Activated CD8-positive, alpha-beta T cell treated with anti-CD3 and anti-CD28 coated beads, Interleukin-2, amount 10 ng/mL, durations not matched to agents 7 days and 5 days (primary cell): ENCODE measurements at regions not wholly inside any gene's neighbourhood (a gene's known extent, or its start where the extent isn't known, plus 50 kb on each side); places are given as distances from the start of the nearest gene placed in this dataset.
"Not testable (repeated sequence)": the region's sequence is repeated elsewhere in the genome, so short reads cannot be mapped to it uniquely, and the experiment has no call there.

ENCODE experiments used
- ATAC-seq: fragments of 150-1000 bp; cut with Tn5 transposase; one replicate; pipeline ENCODE4 v1.10.0; 2021; ENCODE audit warnings: moderate library complexity
- CTCF ChIA-PET: fragments of 350-600 bp; sonication (Branson Sonifier 250); formaldehyde crosslinking; loops from one replicate; lab custom pipeline; 2021; ENCODE audit warnings: antibody characterized with exemption; lab: Charles Lee
- POLR2A ChIA-PET: fragments of 350-600 bp; sonication (Branson Sonifier 250); formaldehyde crosslinking; loops from one replicate; lab custom pipeline; 2021; ENCODE audit warnings: antibody characterized with exemption; lab: Charles Lee
- DNase-seq: peaks from one replicate; pipeline ENCODE4 v3.0.0-alpha.2; 2020
- H3K27ac Mint-ChIP-seq: one replicate; pipeline ENCODE4 v1.8.0; 2021; ENCODE audit warnings: mild to moderate bottlenecking, mixed read lengths
- H3K27me3 Mint-ChIP-seq: one replicate; pipeline ENCODE4 v1.8.0; 2021; ENCODE audit warnings: low read depth, mixed read lengths
- H3K36me3 Mint-ChIP-seq: one replicate; pipeline ENCODE4 v1.8.0; 2021; ENCODE audit warnings: low read depth, mixed read lengths
- H3K4me1 Mint-ChIP-seq: one replicate; pipeline ENCODE4 v1.8.0; 2021; ENCODE audit warnings: low read depth, mixed read lengths
- H3K4me3 Mint-ChIP-seq: one replicate; pipeline ENCODE4 v1.8.0; 2021; ENCODE audit warnings: mild to moderate bottlenecking, mixed read lengths
- H3K9me3 Mint-ChIP-seq: one replicate; pipeline ENCODE4 v1.8.0; 2022; ENCODE audit warnings: mixed read lengths; ENCODE audit not compliant: insufficient read depth

- Mint-ChIP-seq H3K36me3 (no peaks in the 10 kb centered on the region), H3K9me3 (no peaks in the 10 kb centered on the region), H3K27ac (no peak overlapping the region), H3K4me1 (no peaks in the 10 kb centered on the region), H3K27me3 (no peaks in the 10 kb centered on the region), H3K4me3 (no peak overlapping the region)
- ChIA-PET POLR2A (no interaction called here), CTCF (no interaction called here)
- DNase-seq = no peak
- ATAC-seq = no peak
Measured at GRCh38 chr4:19580095-19580494, 671.6 kb upstream of the SLIT2 start.

GRCh38 chr4:19579608-19580007 is 672.1 kb upstream of the SLIT2 start:
- Mint-ChIP-seq H3K27me3 (no peaks in the 10 kb centered on the region), H3K36me3 (no peaks in the 10 kb centered on the region), H3K27ac (no peak overlapping the region), H3K9me3 (no peaks in the 10 kb centered on the region), H3K4me3 (no peak overlapping the region), H3K4me1 (no peaks in the 10 kb centered on the region)
- no peak for ATAC-seq
- POLR2A ChIA-PET = no interaction called here
- no peak for DNase-seq
- CTCF ChIA-PET = no interaction called here

GRCh38 chr4:19577097-19577496 is 674.6 kb upstream of the SLIT2 start:
- CTCF ChIA-PET = no interaction called here
- POLR2A ChIA-PET = no interaction called here
- Mint-ChIP-seq H3K4me1 (no peaks in the 10 kb centered on the region), H3K27ac (no peak overlapping the region), H3K27me3 (no peaks in the 10 kb centered on the region), H3K4me3 (no peak overlapping the region), H3K36me3 (no peaks in the 10 kb centered on the region), H3K9me3 (no peaks in the 10 kb centered on the region)
- no peak for DNase-seq
- no peak for ATAC-seq

GRCh38 chr4:19575924-19576323 is 675.8 kb upstream of the SLIT2 start:
- no peaks in the 10 kb centered on the region for H3K36me3 Mint-ChIP-seq
- ATAC-seq (no peak), DNase-seq (no peak)
- ChIA-PET POLR2A (no interaction called here), CTCF (no interaction called here)
- H3K9me3 Mint-ChIP-seq = no peaks in the 10 kb centered on the region
- H3K4me3 Mint-ChIP-seq = no peak overlapping the region
- H3K27me3 Mint-ChIP-seq = no peaks in the 10 kb centered on the region
- no peaks in the 10 kb centered on the region for H3K4me1 Mint-ChIP-seq
- no peak overlapping the region for H3K27ac Mint-ChIP-seq

GRCh38 chr4:19566041-19566440 is 685.7 kb upstream of the SLIT2 start:
- POLR2A ChIA-PET = no interaction called here
- H3K9me3 Mint-ChIP-seq = peaks cover 19% of the 10 kb centered on the region
- H3K27ac Mint-ChIP-seq = no peak overlapping the region
- no peaks in the 10 kb centered on the region for H3K36me3 Mint-ChIP-seq
- H3K27me3 Mint-ChIP-seq = no peaks in the 10 kb centered on the region
- H3K4me3 Mint-ChIP-seq = no peak overlapping the region
- CTCF ChIA-PET = no interaction called here
- ATAC-seq (no peak), DNase-seq (no peak)
- no peaks in the 10 kb centered on the region for H3K4me1 Mint-ChIP-seq

- H3K9me3 Mint-ChIP-seq = peaks cover 8% of the 10 kb centered on the region
- DNase-seq = no peak
- ChIA-PET CTCF (no interaction called here), POLR2A (no interaction called here)
- H3K4me1 Mint-ChIP-seq = no peaks in the 10 kb centered on the region
- no peak overlapping the region for H3K4me3 Mint-ChIP-seq
- H3K27ac Mint-ChIP-seq = no peak overlapping the region
- no peaks in the 10 kb centered on the region for H3K36me3 Mint-ChIP-seq
- H3K27me3 Mint-ChIP-seq = no peaks in the 10 kb centered on the region
- no peak for ATAC-seq
Measured at GRCh38 chr4:19562456-19562855, 689.2 kb upstream of the SLIT2 start.

- no peak for ATAC-seq
- ChIA-PET CTCF (no interaction called here), POLR2A (no interaction called here)
- no peaks in the 10 kb centered on the region for H3K36me3 Mint-ChIP-seq
- no peaks in the 10 kb centered on the region for H3K27me3 Mint-ChIP-seq
- H3K9me3 Mint-ChIP-seq = peaks cover 15% of the 10 kb centered on the region
- H3K4me3 Mint-ChIP-seq = no peak overlapping the region
- no peak overlapping the region for H3K27ac Mint-ChIP-seq
- H3K4me1 Mint-ChIP-seq = no peaks in the 10 kb centered on the region
- no peak for DNase-seq
Measured at GRCh38 chr4:19557161-19557560, 694.5 kb upstream of the SLIT2 start.

GRCh38 chr4:19556276-19556675 is 695.4 kb upstream of the SLIT2 start:
- H3K4me1 Mint-ChIP-seq, CTCF ChIA-PET, H3K27ac Mint-ChIP-seq, ATAC-seq, H3K36me3 Mint-ChIP-seq, POLR2A ChIA-PET, H3K27me3 Mint-ChIP-seq, H3K4me3 Mint-ChIP-seq, DNase-seq: not testable (repeated sequence)
- peaks cover 15% of the 10 kb centered on the region for H3K9me3 Mint-ChIP-seq

- ATAC-seq (no peak), DNase-seq (no peak)
- no peaks in the 10 kb centered on the region for H3K36me3 Mint-ChIP-seq
- H3K4me1 Mint-ChIP-seq = no peaks in the 10 kb centered on the region
- no peak overlapping the region for H3K27ac Mint-ChIP-seq
- POLR2A ChIA-PET = no interaction called here
- peaks cover 7% of the 10 kb centered on the region for H3K9me3 Mint-ChIP-seq
- CTCF ChIA-PET = no interaction called here
- H3K27me3 Mint-ChIP-seq = no peaks in the 10 kb centered on the region
- no peak overlapping the region for H3K4me3 Mint-ChIP-seq
Measured at GRCh38 chr4:19547463-19547862, 704.2 kb upstream of the SLIT2 start.

GRCh38 chr4:19544446-19545125 is 707.1 kb upstream of the SLIT2 start:
- no peak overlapping the region for H3K4me3 Mint-ChIP-seq
- no peaks in the 10 kb centered on the region for H3K27me3 Mint-ChIP-seq
- H3K9me3 Mint-ChIP-seq = peaks cover 4% of the 10 kb centered on the region
- no peaks in the 10 kb centered on the region for H3K36me3 Mint-ChIP-seq
- no peak for ATAC-seq
- ChIA-PET POLR2A (no interaction called here), CTCF (no interaction called here)
- no peak for DNase-seq
- H3K27ac Mint-ChIP-seq = no peak overlapping the region
- no peaks in the 10 kb centered on the region for H3K4me1 Mint-ChIP-seq

- H3K27ac Mint-ChIP-seq = no peak overlapping the region
- CTCF ChIA-PET = no interaction called here
- H3K9me3 Mint-ChIP-seq = peaks cover 7% of the 10 kb centered on the region
Measured at GRCh38 chr4:19540859-19541540, 710.7 kb upstream of the SLIT2 start.

GRCh38 chr4:19539201-19539600 is 712.5 kb upstream of the SLIT2 start:
- no peaks in the 10 kb centered on the region for H3K27me3 Mint-ChIP-seq
- H3K27ac Mint-ChIP-seq = no peak overlapping the region
- no peaks in the 10 kb centered on the region for H3K4me1 Mint-ChIP-seq
- DNase-seq = no peak
- no peak for ATAC-seq
- H3K9me3 Mint-ChIP-seq = peaks cover 7% of the 10 kb centered on the region
- ChIA-PET POLR2A (no interaction called here), CTCF (no interaction called here)
- H3K36me3 Mint-ChIP-seq = no peaks in the 10 kb centered on the region
- H3K4me3 Mint-ChIP-seq = no peak overlapping the region

More at GRCh38 chr4:19540859-19541540, 710.7 kb upstream of the SLIT2 start:
- Mint-ChIP-seq H3K27me3 (no peaks in the 10 kb centered on the region), H3K4me3 (no peak overlapping the region), H3K4me1 (no peaks in the 10 kb centered on the region), H3K36me3 (no peaks in the 10 kb centered on the region)
- ATAC-seq (no peak), DNase-seq (no peak)
- POLR2A ChIA-PET = no interaction called here
